ENCODE measurements at regions not wholly inside any gene's neighbourhood (a gene's known extent, or its start where the extent isn't known, plus 50 kb on each side); places are given as distances from the start of the nearest gene placed in this dataset.
A peak's percentile ranks its signal among the peaks of the same experiment; 100 is the strongest.

- DNase-seq (ENCODE audit: low read depth in 2 of 2), result no peak
Measured at GRCh38 chr2:106041150-106041549, 153.0 kb downstream of the UXS1 start.

GRCh38 chr2:106039634-106040315 lies 154.3 kb downstream of the UXS1 start:
- DNase-seq (ENCODE audit: low read depth in 2 of 2), result no peak

GRCh38 chr2:106038601-106039375 lies 155.3 kb downstream of the UXS1 start:
- no peak for DNase-seq (ENCODE audit: low read depth in 2 of 2)

GRCh38 chr2:106037932-106038331 lies 156.2 kb downstream of the UXS1 start:
- no peak for DNase-seq (ENCODE audit: low read depth in 2 of 2)

GRCh38 chr2:106037262-106037661 lies 156.8 kb downstream of the UXS1 start:
- no peak for DNase-seq (ENCODE audit: low read depth in 2 of 2)

GRCh38 chr2:106034325-106034724 lies 159.8 kb downstream of the UXS1 start:
- DNase-seq (ENCODE audit: low read depth in 2 of 2), result no peak

GRCh38 chr2:106032676-106033075 lies 161.4 kb downstream of the UXS1 start:
- DNase-seq (ENCODE audit: low read depth in 2 of 2), result no peak

GRCh38 chr2:106030287-106031268 lies 163.5 kb downstream of the UXS1 start:
- peak; percentile 32 to 37 for DNase-seq (ENCODE audit: low read depth in 2 of 2)

GRCh38 chr2:106028192-106028591 lies 165.9 kb downstream of the UXS1 start:
- DNase-seq (ENCODE audit: low read depth in 2 of 2), result no peak

- DNase-seq (ENCODE audit: low read depth in 2 of 2), result no peak
Measured at GRCh38 chr2:106026271-106027190, 167.6 kb downstream of the UXS1 start.

- DNase-seq (ENCODE audit: low read depth in 2 of 2), result no peak
Measured at GRCh38 chr2:106025796-106026195, 168.3 kb downstream of the UXS1 start.

- no peak for DNase-seq (ENCODE audit: low read depth in 2 of 2)
Measured at GRCh38 chr2:106021662-106022028, 172.5 kb downstream of the UXS1 start.

- DNase-seq (ENCODE audit: low read depth in 2 of 2), result no peak
Measured at GRCh38 chr2:106020821-106021661, 173.1 kb downstream of the UXS1 start.

- no peak for DNase-seq (ENCODE audit: low read depth in 2 of 2)
Measured at GRCh38 chr2:106020032-106020431, 174.1 kb downstream of the UXS1 start.

- DNase-seq (ENCODE audit: low read depth in 2 of 2), result no peak
Measured at GRCh38 chr2:106018141-106018540, 176.0 kb downstream of the UXS1 start.

- DNase-seq (ENCODE audit: low read depth in 2 of 2), result no peak
Measured at GRCh38 chr2:106012591-106013347, 181.3 kb downstream of the UXS1 start.

- DNase-seq (ENCODE audit: low read depth in 2 of 2), result no peak
Measured at GRCh38 chr2:106012001-106012590, 182.0 kb downstream of the UXS1 start.

- no peak for DNase-seq (ENCODE audit: low read depth in 2 of 2)
Measured at GRCh38 chr2:106011380-106011779, 182.7 kb downstream of the UXS1 start.

GRCh38 chr2:106010818-106011355 lies 183.2 kb downstream of the UXS1 start:
- no peak for DNase-seq (ENCODE audit: low read depth in 2 of 2)

Data from stimulated activated CD8-positive, alpha-beta memory T cell treated with anti-CD3 and anti-CD28 coated beads, Interleukin-15, amount 100 ng/mL, for 48 hours (primary cell).